HG02970 (cell line): ENCODE measurements at regions not wholly inside any gene's neighbourhood (a gene's known extent, or its start where the extent isn't known, plus 50 kb on each side); places are given as distances from the start of the nearest gene placed in this dataset.
"Not testable (repeated sequence)": the region's sequence is repeated elsewhere in the genome, so short reads cannot be mapped to it uniquely, and the experiment has no call there.

Experiments used
- ATAC-seq: cut with Tn5 transposase; IDR thresholded peaks from one replicate; pipeline ENCODE4 v1.9.1; 2021; ENCODE audit warnings: mild to moderate bottlenecking, moderate library complexity, moderate number of reproducible peaks; ENCODE audit not compliant: unreplicated experiment, low FRiP score

GRCh38 chr16:59854846-59855439 is 1120.8 kb upstream of the GOT2 start:
- no peak for ATAC-seq

GRCh38 chr16:59849716-59850115 is 1115.6 kb upstream of the GOT2 start:
- no peak for ATAC-seq

GRCh38 chr16:59848296-59848695 is 1114.2 kb upstream of the GOT2 start:
- no peak for ATAC-seq

- no peak for ATAC-seq
These were observed 1106.1 kb upstream of the GOT2 start for GRCh38 chr16:59840169-59840568.

- ATAC-seq, result no peak
These were observed 1092.7 kb upstream of the GOT2 start for GRCh38 chr16:59826767-59827166.

GRCh38 chr16:59809488-59809887 is 1075.4 kb upstream of the GOT2 start:
- not testable (repeated sequence) for ATAC-seq

GRCh38 chr16:59783191-59783590 is 1049.1 kb upstream of the GOT2 start:
- ATAC-seq, result no peak

- no peak for ATAC-seq
These were observed 1039.2 kb upstream of the GOT2 start for GRCh38 chr16:59773330-59773729.

- no peak for ATAC-seq
These were observed 1025.2 kb upstream of the GOT2 start for GRCh38 chr16:59759296-59759695.

- no peak for ATAC-seq
These were observed 1024.7 kb upstream of the GOT2 start for GRCh38 chr16:59758848-59759247.

- ATAC-seq, result no peak
These were observed 1020.7 kb upstream of the GOT2 start for GRCh38 chr16:59754854-59755253.

- no peak for ATAC-seq
These were observed 1015.7 kb upstream of the GOT2 start for GRCh38 chr16:59749662-59750336.

- no peak for ATAC-seq
These were observed 1014.4 kb upstream of the GOT2 start for GRCh38 chr16:59748531-59748930.

- no peak for ATAC-seq
These were observed 1009.4 kb upstream of the GOT2 start for GRCh38 chr16:59743504-59743903.

GRCh38 chr16:59740858-59741257 is 1006.7 kb upstream of the GOT2 start:
- no peak for ATAC-seq

GRCh38 chr16:59737274-59737673 is 1003.2 kb upstream of the GOT2 start:
- no peak for ATAC-seq

- ATAC-seq, result no peak
These were observed 999.2 kb upstream of the GOT2 start for GRCh38 chr16:59733321-59733720.

GRCh38 chr16:59729613-59730012 is 995.5 kb upstream of the GOT2 start:
- ATAC-seq, result no peak

GRCh38 chr16:59719121-59719520 is 985.0 kb upstream of the GOT2 start:
- no peak for ATAC-seq

GRCh38 chr16:59707436-59708226 is 973.5 kb upstream of the GOT2 start:
- ATAC-seq, result no peak
